ENCODE measurements at regions not wholly inside any gene's neighbourhood (a gene's known extent, or its start where the extent isn't known, plus 50 kb on each side); places are given as distances from the start of the nearest gene placed in this dataset.
"Not testable (repeated sequence)": the region's sequence is repeated elsewhere in the genome, so short reads cannot be mapped to it uniquely, and the experiment has no call there.

DNA sequence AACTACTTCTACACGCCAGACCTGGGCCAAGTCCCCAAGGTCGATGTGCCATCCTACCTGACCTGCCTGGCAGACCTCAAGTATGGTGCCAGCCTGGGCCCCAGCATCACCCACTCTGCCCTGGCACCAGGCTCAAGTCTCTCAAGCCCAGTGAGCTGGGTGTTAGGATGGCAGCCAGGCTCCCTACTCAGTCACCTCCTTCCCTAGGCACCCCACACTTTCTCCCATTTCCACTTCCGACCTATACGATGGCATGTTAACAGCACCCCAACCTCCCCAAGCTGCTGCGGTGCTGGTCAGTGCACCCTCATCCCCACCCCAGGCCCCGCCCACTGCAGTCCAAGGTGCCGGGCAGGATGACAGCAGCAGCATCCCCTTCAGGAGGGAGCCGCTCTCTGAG, 191.4 kb downstream of the KLRB1 start:
- H3K9ac ChIP-seq (ENCODE audit: low read depth, low read length, poor library complexity); H3K23ac ChIP-seq (ENCODE audit: low read depth, low read length, poor library complexity); H3K27ac ChIP-seq (replicated peaks; ENCODE audit: low read length); H2AFZ ChIP-seq (ENCODE audit: low read length); H3K4me2 ChIP-seq (ENCODE audit: insufficient read depth, low read length, poor library complexity, severe bottlenecking); H3K4me3 ChIP-seq (ENCODE audit: low read length in 2 of 2); H3K18ac ChIP-seq (ENCODE audit: low read length); H3K79me1 ChIP-seq (ENCODE audit: low read depth, low read length); H2BK5ac ChIP-seq (ENCODE audit: low read length); H3K9me3 ChIP-seq (replicated peaks in 1 of 2; ENCODE audit: control insufficient read depth in 2 of 2, insufficient read depth in 1 of 2, low read depth in 1 of 2, low read length in 2 of 2); H2BK12ac ChIP-seq (ENCODE audit: low read length); H2BK15ac ChIP-seq (ENCODE audit: low read length); H3K14ac ChIP-seq (ENCODE audit: low read length); H3K4ac ChIP-seq (ENCODE audit: low read length); H4K91ac ChIP-seq (ENCODE audit: low read depth, low read length, poor library complexity); H2BK120ac ChIP-seq (ENCODE audit: low read depth, low read length); DNase-seq (ENCODE audit: low spot score); H2AK5ac ChIP-seq (ENCODE audit: low read depth, low read length); H3K27me3 ChIP-seq (ENCODE audit: control insufficient read depth in 3 of 3, insufficient read depth in 3 of 3, low read depth in 1 of 3, low read length in 3 of 3); H4K8ac ChIP-seq (ENCODE audit: low read depth, low read length); H3K4me1 ChIP-seq (ENCODE audit: control insufficient read depth in 2 of 2, insufficient read depth in 1 of 2, low read depth in 1 of 2, low read length in 2 of 2): not testable (repeated sequence)
- WGBS, 2 donors (ENCODE audit: extremely low coverage in 2 of 2, insufficient read length in 2 of 2, insufficient replicate concordance in 1 of 2) = no CpG with 5 or more reads among the region's 8 CpGs
- H3K36me3 ChIP-seq (replicated peaks in 1 of 2; ENCODE audit: control insufficient read depth in 2 of 2, insufficient read depth in 2 of 2, low read length in 2 of 2) = peaks cover 0 to 12% of the 10 kb centered on the region in 2 donors

DNA sequence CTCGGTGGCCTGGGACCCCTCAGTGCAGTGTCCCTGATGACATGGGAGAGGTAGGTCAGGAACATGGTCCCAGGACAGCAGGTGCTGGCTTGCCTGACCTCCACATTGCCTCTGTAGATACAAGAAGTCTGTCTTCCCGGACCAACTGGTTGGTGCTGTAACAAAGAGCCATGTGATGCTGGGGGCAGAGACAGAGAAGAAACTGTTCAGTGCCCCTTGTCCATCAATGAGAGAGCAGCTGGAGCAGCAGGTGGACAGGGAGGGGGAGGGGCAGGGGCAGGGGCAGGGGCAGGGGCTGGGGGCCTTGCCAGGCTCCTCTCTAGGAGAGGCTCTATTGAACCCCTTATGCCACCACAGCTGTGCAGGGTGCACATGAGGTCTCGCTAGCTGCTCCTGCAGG, 191.8 kb downstream of the KLRB1 start:
- H2BK15ac ChIP-seq (ENCODE audit: low read length); H4K8ac ChIP-seq (ENCODE audit: low read depth, low read length); H3K27ac ChIP-seq (replicated peaks; ENCODE audit: low read length); H3K9me3 ChIP-seq (replicated peaks in 1 of 2; ENCODE audit: control insufficient read depth in 2 of 2, insufficient read depth in 1 of 2, low read depth in 1 of 2, low read length in 2 of 2); H3K4me1 ChIP-seq (ENCODE audit: control insufficient read depth in 2 of 2, insufficient read depth in 1 of 2, low read depth in 1 of 2, low read length in 2 of 2); H2BK12ac ChIP-seq (ENCODE audit: low read length); H3K79me1 ChIP-seq (ENCODE audit: low read depth, low read length); H3K23ac ChIP-seq (ENCODE audit: low read depth, low read length, poor library complexity); H2AK5ac ChIP-seq (ENCODE audit: low read depth, low read length); H3K27me3 ChIP-seq (ENCODE audit: control insufficient read depth in 3 of 3, insufficient read depth in 3 of 3, low read depth in 1 of 3, low read length in 3 of 3); H4K91ac ChIP-seq (ENCODE audit: low read depth, low read length, poor library complexity); H3K18ac ChIP-seq (ENCODE audit: low read length); H2AFZ ChIP-seq (ENCODE audit: low read length); H2BK5ac ChIP-seq (ENCODE audit: low read length); H3K9ac ChIP-seq (ENCODE audit: low read depth, low read length, poor library complexity); H3K36me3 ChIP-seq (replicated peaks in 1 of 2; ENCODE audit: control insufficient read depth in 2 of 2, insufficient read depth in 2 of 2, low read length in 2 of 2); H3K4me2 ChIP-seq (ENCODE audit: insufficient read depth, low read length, poor library complexity, severe bottlenecking); DNase-seq (ENCODE audit: low spot score); H3K14ac ChIP-seq (ENCODE audit: low read length); H3K4me3 ChIP-seq (ENCODE audit: low read length in 2 of 2); H2BK120ac ChIP-seq (ENCODE audit: low read depth, low read length); H3K4ac ChIP-seq (ENCODE audit: low read length): not testable (repeated sequence)
- WGBS, 2 donors (ENCODE audit: extremely low coverage in 2 of 2, insufficient read length in 2 of 2, insufficient replicate concordance in 1 of 2) = no CpG with 5 or more reads among the region's 3 CpGs

DNA sequence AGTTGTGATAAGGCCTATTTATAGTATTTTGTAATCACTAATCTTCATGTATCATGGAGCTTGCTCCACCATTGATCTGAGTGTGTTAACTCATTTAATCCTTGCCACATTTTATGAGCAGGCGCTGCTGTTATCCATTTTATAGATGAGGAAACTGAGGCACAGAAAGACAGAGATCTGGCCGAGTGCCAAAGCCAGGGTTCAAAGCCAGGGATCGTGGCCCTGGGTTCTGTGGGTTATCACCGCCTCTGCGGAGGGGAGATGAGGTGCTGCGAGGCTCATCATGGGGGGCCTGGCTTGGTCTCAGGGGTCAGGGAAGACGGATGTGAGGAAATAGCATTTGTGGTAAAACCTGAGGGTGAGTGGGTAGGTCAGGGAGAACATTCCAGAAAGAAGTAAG, 193.9 kb downstream of the KLRB1 start:
- not testable (repeated sequence) for DNase-seq (ENCODE audit: low spot score)

DNA sequence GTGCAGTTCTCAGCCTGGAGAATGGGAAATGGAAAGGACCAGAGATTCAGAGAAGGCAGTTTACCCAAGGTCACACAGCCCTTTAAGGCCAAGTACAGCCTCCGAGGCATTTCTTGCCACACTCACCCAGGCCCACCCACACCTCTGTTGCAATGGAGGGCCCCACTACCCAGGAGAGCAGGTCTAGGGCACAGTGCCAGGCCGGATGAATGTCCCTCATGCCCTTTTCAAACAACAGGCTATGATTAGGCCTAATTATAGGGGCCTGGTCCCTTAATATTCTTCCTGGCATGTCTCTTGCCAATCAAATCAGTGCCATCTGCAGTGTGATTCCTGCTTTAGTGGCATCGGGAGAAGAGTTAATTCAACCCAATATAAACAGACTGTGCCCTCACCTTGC, 195.3 kb downstream of the KLRB1 start:
- H2BK12ac ChIP-seq (ENCODE audit: low read length); H3K18ac ChIP-seq (ENCODE audit: low read length): not testable (repeated sequence)
- WGBS, 2 donors (ENCODE audit: extremely low coverage in 2 of 2, insufficient read length in 2 of 2, insufficient replicate concordance in 1 of 2) = no CpG with 5 or more reads among the region's 3 CpGs

More for the DNA sequence above, 193.9 kb downstream of the KLRB1 start:
- not testable (repeated sequence) for H2AFZ ChIP-seq (ENCODE audit: low read length); H3K79me1 ChIP-seq (ENCODE audit: low read depth, low read length); H2BK120ac ChIP-seq (ENCODE audit: low read depth, low read length); H3K18ac ChIP-seq (ENCODE audit: low read length); H3K4me3 ChIP-seq (ENCODE audit: low read length in 2 of 2); H3K9me3 ChIP-seq (replicated peaks in 1 of 2; ENCODE audit: control insufficient read depth in 2 of 2, insufficient read depth in 1 of 2, low read depth in 1 of 2, low read length in 2 of 2); H2BK5ac ChIP-seq (ENCODE audit: low read length); H3K27me3 ChIP-seq (ENCODE audit: control insufficient read depth in 3 of 3, insufficient read depth in 3 of 3, low read depth in 1 of 3, low read length in 3 of 3); H4K91ac ChIP-seq (ENCODE audit: low read depth, low read length, poor library complexity); H3K4ac ChIP-seq (ENCODE audit: low read length); H2BK15ac ChIP-seq (ENCODE audit: low read length); H3K4me2 ChIP-seq (ENCODE audit: insufficient read depth, low read length, poor library complexity, severe bottlenecking); H3K4me1 ChIP-seq (ENCODE audit: control insufficient read depth in 2 of 2, insufficient read depth in 1 of 2, low read depth in 1 of 2, low read length in 2 of 2); H2BK12ac ChIP-seq (ENCODE audit: low read length); H2AK5ac ChIP-seq (ENCODE audit: low read depth, low read length); H4K8ac ChIP-seq (ENCODE audit: low read depth, low read length); H3K14ac ChIP-seq (ENCODE audit: low read length); H3K23ac ChIP-seq (ENCODE audit: low read depth, low read length, poor library complexity); H3K27ac ChIP-seq (replicated peaks; ENCODE audit: low read length); H3K36me3 ChIP-seq (replicated peaks in 1 of 2; ENCODE audit: control insufficient read depth in 2 of 2, insufficient read depth in 2 of 2, low read length in 2 of 2); H3K9ac ChIP-seq (ENCODE audit: low read depth, low read length, poor library complexity)
- no CpG with 5 or more reads among the region's 7 CpGs for WGBS, 2 donors (ENCODE audit: extremely low coverage in 2 of 2, insufficient read length in 2 of 2, insufficient replicate concordance in 1 of 2)

More for the DNA sequence above, 195.3 kb downstream of the KLRB1 start:
- H3K14ac ChIP-seq (ENCODE audit: low read length); H3K4ac ChIP-seq (ENCODE audit: low read length); H3K27ac ChIP-seq (replicated peaks; ENCODE audit: low read length); H2BK120ac ChIP-seq (ENCODE audit: low read depth, low read length); H3K4me3 ChIP-seq (ENCODE audit: low read length in 2 of 2); H3K79me1 ChIP-seq (ENCODE audit: low read depth, low read length); H2BK5ac ChIP-seq (ENCODE audit: low read length); H2BK15ac ChIP-seq (ENCODE audit: low read length); H3K9me3 ChIP-seq (replicated peaks in 1 of 2; ENCODE audit: control insufficient read depth in 2 of 2, insufficient read depth in 1 of 2, low read depth in 1 of 2, low read length in 2 of 2); H3K27me3 ChIP-seq (ENCODE audit: control insufficient read depth in 3 of 3, insufficient read depth in 3 of 3, low read depth in 1 of 3, low read length in 3 of 3); H4K8ac ChIP-seq (ENCODE audit: low read depth, low read length); H3K4me2 ChIP-seq (ENCODE audit: insufficient read depth, low read length, poor library complexity, severe bottlenecking); H3K9ac ChIP-seq (ENCODE audit: low read depth, low read length, poor library complexity); H2AFZ ChIP-seq (ENCODE audit: low read length); H4K91ac ChIP-seq (ENCODE audit: low read depth, low read length, poor library complexity); H2AK5ac ChIP-seq (ENCODE audit: low read depth, low read length); H3K23ac ChIP-seq (ENCODE audit: low read depth, low read length, poor library complexity); DNase-seq (ENCODE audit: low spot score); H3K4me1 ChIP-seq (ENCODE audit: control insufficient read depth in 2 of 2, insufficient read depth in 1 of 2, low read depth in 1 of 2, low read length in 2 of 2): not testable (repeated sequence)
- H3K36me3 ChIP-seq (replicated peaks in 1 of 2; ENCODE audit: control insufficient read depth in 2 of 2, insufficient read depth in 2 of 2, low read length in 2 of 2) = peaks cover 0 to 12% of the 10 kb centered on the region in 2 donors
